ENCODE measurements at regions not wholly inside any gene's neighbourhood (a gene's known extent, or its start where the extent isn't known, plus 50 kb on each side); places are given as distances from the start of the nearest gene placed in this dataset.

DNA sequence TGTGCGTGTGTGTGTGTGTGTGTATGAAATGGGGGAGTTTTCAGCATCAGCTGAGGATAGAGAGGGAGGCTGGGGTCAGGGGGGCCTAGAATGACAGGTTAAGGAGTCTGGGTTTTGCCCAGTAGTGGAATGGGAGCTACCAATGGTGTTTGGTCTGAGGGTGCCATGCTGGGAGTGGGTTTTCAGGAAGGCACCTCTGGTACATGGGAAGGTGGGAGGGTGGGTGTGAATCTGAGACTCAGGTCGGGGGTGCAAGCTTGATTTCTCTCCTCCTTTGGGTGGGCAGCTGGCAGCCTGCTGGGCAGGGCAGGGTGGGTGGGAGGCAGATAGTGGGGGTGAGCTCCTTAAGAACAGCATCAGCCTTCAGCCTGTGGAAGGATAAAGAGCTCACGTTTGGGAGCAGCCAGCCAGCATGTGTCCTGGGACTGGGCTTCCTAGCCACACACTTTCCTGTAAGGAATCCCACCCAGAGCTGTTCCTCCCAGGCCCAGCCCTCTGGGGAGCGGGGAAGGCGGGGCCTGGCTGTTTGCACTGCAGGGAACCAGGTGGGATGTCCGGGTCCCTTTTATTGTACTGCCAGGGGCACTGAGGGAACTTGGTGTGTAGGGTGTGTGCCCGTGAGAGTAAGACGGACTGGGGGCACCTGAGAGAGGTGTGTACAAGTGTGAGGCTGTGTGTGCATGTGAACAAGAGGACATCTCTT is 152.8 kb downstream of the FOXD2 start:
- ChIA-PET CTCF (no interaction called here), POLR2A (ENCODE audit: low non-redundant PET) (no interaction called here)
- DNase-seq (ENCODE audit: low spot score): no peak
- H3K27ac ChIP-seq: no peak overlapping the region
- TF ChIP-seq, protein P1, sequence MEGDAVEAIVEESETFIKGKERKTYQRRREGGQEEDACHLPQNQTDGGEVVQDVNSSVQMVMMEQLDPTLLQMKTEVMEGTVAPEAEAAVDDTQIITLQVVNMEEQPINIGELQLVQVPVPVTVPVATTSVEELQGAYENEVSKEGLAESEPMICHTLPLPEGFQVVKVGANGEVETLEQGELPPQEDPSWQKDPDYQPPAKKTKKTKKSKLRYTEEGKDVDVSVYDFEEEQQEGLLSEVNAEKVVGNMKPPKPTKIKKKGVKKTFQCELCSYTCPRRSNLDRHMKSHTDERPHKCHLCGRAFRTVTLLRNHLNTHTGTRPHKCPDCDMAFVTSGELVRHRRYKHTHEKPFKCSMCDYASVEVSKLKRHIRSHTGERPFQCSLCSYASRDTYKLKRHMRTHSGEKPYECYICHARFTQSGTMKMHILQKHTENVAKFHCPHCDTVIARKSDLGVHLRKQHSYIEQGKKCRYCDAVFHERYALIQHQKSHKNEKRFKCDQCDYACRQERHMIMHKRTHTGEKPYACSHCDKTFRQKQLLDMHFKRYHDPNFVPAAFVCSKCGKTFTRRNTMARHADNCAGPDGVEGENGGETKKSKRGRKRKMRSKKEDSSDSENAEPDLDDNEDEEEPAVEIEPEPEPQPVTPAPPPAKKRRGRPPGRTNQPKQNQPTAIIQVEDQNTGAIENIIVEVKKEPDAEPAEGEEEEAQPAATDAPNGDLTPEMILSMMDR (conservative IDR thresholded peaks at IDR 0.05; ENCODE audit: low read depth): no peak

DNA sequence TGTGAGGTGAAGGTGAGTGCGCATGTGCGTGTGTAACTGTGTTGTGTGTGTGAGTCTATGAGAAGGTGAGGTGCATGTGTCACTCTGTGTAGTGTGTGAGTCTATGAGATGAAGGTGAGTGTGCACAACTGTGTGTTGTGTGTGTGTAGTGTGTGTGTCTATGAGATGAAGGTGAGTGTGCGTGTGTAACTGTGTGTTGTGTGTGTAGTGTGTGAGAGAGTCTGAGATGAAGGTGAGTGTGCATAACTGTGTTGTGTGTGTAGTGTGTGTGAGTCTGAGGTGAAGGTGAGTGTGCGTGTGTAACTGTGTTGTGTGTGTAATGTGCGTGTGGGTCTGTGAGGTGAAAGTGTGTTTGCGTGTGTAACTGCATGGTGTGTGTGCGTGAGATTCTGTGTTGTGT is 154.0 kb downstream of the FOXD2 start:
- POLR2A ChIA-PET (ENCODE audit: low non-redundant PET): no interaction called here
- no peak overlapping the region for H3K27ac ChIP-seq
- no peak for DNase-seq (ENCODE audit: low spot score)
- TF ChIP-seq, protein P1 (conservative IDR thresholded peaks at IDR 0.05; ENCODE audit: low read depth): no peak
- CTCF ChIA-PET: interaction anchor here (0.6 kb wide), 1 partner anchor 155 kb away, joined by 3 read pairs; no protein-coding TSS in a partner anchor

- ChIA-PET CTCF (interaction anchor here (0.6 to 1.1 kb wide), 2 partner anchors 27 to 155 kb away, joined by 3 to 5 read pairs; no protein-coding TSS in a partner anchor), POLR2A (ENCODE audit: low non-redundant PET) (no interaction called here)
- TF ChIP-seq, protein P1 (conservative IDR thresholded peaks at IDR 0.05; ENCODE audit: low read depth): no peak
- no peak for DNase-seq (ENCODE audit: low spot score)
- H3K27ac ChIP-seq: no peak overlapping the region
Measured at GRCh38 chr1:47592296-47593012, 154.6 kb downstream of the FOXD2 start.

- ChIA-PET CTCF (interaction anchor here (1.1 kb wide), 1 partner anchor 26 kb away, joined by 5 read pairs; no protein-coding TSS in a partner anchor), POLR2A (ENCODE audit: low non-redundant PET) (no interaction called here)
- TF ChIP-seq, protein P1 (conservative IDR thresholded peaks at IDR 0.05; ENCODE audit: low read depth): no peak
- no peak for DNase-seq (ENCODE audit: low spot score)
- no peak overlapping the region for H3K27ac ChIP-seq
Measured at GRCh38 chr1:47593013-47593568, 155.2 kb downstream of the FOXD2 start.

DNA sequence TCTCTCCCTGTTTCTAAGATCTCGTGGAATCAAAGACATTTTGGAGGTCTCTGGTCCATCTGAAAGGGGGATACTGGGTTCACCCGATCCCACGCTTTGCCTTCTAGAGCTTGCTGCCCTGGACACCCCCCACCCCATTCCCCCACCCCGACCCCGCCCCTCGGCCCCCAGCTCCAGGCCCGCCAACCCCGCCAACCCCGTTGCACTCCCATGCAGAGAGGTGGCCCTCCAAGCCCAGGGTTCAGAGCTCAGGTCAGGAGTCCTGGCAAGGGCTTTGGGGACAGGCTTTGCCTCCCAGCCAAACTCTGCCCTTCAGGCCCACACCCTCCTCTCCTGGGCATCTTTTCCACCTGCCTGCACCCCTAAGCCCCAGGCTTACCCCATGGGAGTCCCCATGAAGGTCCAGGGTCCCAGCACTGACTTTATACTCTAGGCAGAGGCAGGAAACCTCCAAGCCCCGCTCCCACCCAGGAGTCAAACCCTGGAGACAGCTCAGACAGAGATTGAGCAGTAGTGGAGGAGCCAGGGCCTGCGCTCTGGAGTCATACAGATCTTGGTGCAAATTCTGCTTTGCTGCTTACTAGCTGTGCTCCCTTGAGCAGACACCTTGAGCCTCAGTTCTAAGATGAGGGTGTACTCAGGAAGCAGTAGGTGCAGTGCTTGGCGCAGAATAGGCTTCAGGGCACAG is 155.9 kb downstream of the FOXD2 start:
- POLR2A ChIA-PET (ENCODE audit: low non-redundant PET): no interaction called here
- TF ChIP-seq, protein P1 (conservative IDR thresholded peaks at IDR 0.05; ENCODE audit: low read depth): no peak
- no peak overlapping the region for H3K27ac ChIP-seq
- CTCF ChIA-PET: interaction anchor here (1.1 kb wide), 1 partner anchor 25 kb away, joined by 5 read pairs; no protein-coding TSS in a partner anchor
- DNase-seq (ENCODE audit: low spot score): no peak

- H3K27ac ChIP-seq: no peak overlapping the region
- POLR2A ChIA-PET (ENCODE audit: low non-redundant PET): no interaction called here
- CTCF ChIA-PET: no interaction called here
Measured at GRCh38 chr1:47594627-47595026, 156.8 kb downstream of the FOXD2 start.

More at GRCh38 chr1:47594627-47595026, 156.8 kb downstream of the FOXD2 start:
- TF ChIP-seq, protein P1 (conservative IDR thresholded peaks at IDR 0.05; ENCODE audit: low read depth): no peak
- DNase-seq (ENCODE audit: low spot score): no peak

Data from RWPE1 (cell line).